H1 (cell line): ENCODE measurements at regions not wholly inside any gene's neighbourhood (a gene's known extent, or its start where the extent isn't known, plus 50 kb on each side); places are given as distances from the start of the nearest gene placed in this dataset.

Source experiments
- ASH2L ChIP-seq: fragments of 200-600, 300-600 bp; sonication (generic); IDR thresholded peaks from one replicate; pipeline ENCODE4 v1.7.1; 2017; ENCODE audit warnings: low read length
- ATF3 ChIP-seq: IDR thresholded peaks from 2 replicates; pipeline ENCODE4 v1.6.1; 2011; ENCODE audit warnings: low read depth, mild to moderate bottlenecking, low read length; ENCODE audit not compliant: insufficient read depth
- BRCA1 ChIP-seq: IDR thresholded peaks from 2 replicates; pipeline ENCODE4 v1.6.1; 2012; ENCODE audit warnings: low read depth, low read length, improper control_type of control experiment
- CHD2 ChIP-seq: IDR thresholded peaks from 2 replicates; pipeline ENCODE4 v1.6.1; 2012; ENCODE audit warnings: low read length, improper control_type of control experiment
- CHD7 ChIP-seq: fragments of 300-600 bp; sonication (generic); IDR thresholded peaks from 2 replicates; pipeline ENCODE4 v1.7.1; 2012; ENCODE audit warnings: low read length, moderate library complexity, mild to moderate bottlenecking, inconsistent platforms; ENCODE audit not compliant: insufficient replicate concordance
- KDM4A ChIP-seq: IDR thresholded peaks from one replicate; pipeline ENCODE4 v1.7.1; 2012; ENCODE audit warnings: low read depth, mild to moderate bottlenecking, moderate library complexity, low read length, inconsistent platforms; ENCODE audit not compliant: severe bottlenecking
- SP1 ChIP-seq: IDR thresholded peaks from 2 replicates; pipeline ENCODE4 v1.6.1; 2011; ENCODE audit warnings: low read depth, low read length
- TAF7 ChIP-seq: optimal IDR thresholded peaks from 2 replicates; pipeline ENCODE3; 2011; ENCODE audit warnings: low read depth, mild to moderate bottlenecking, inconsistent platforms, low read length, moderate library complexity, borderline replicate concordance
- ZNF274 ChIP-seq: IDR thresholded peaks from 2 replicates; pipeline ENCODE4 v1.7.0; 2012; ENCODE audit warnings: low read length, borderline replicate concordance; ENCODE audit errors: extremely low read depth

GRCh38 chr2:234292205-234292961, 204.5 kb downstream of the ARL4C start (continued):
- TF ChIP-seq CHD7 (no peak), SP1 (no peak), ATF3 (no peak), KDM4A (no peak), ASH2L (no peak), BRCA1 (no peak), CHD2 (no peak), TAF7 (no peak), ZNF274 (no peak)
- TF ChIP-seq, all 59 proteins: peak for 0
